Urinary bladder (tissue), 3 donors: ENCODE measurements at regions not wholly inside any gene's neighbourhood (a gene's known extent, or its start where the extent isn't known, plus 50 kb on each side); places are given as distances from the start of the nearest gene placed in this dataset.
"Not testable (repeated sequence)": the region's sequence is repeated elsewhere in the genome, so short reads cannot be mapped to it uniquely, and the experiment has no call there.

Experiments used
- DNase-seq: peaks from one replicate; pipeline ENCODE4 v3.0.0-alpha.2; 2015; ENCODE audit errors: extremely low spot score
- H3K27ac ChIP-seq: one replicate; pipeline ENCODE4 v1.5.1; 2013; ENCODE audit warnings: low read depth, mild to moderate bottlenecking, moderate library complexity
- H3K36me3 ChIP-seq: one replicate; pipeline ENCODE4 v1.6.1; 2013; ENCODE audit warnings: mild to moderate bottlenecking, moderate library complexity; ENCODE audit not compliant: insufficient read depth
- H3K4me1 ChIP-seq: one replicate; pipeline ENCODE4 v1.6.1; 2013; ENCODE audit warnings: mild to moderate bottlenecking, moderate library complexity; ENCODE audit not compliant: insufficient read depth
- H3K4me3 ChIP-seq: one replicate; pipeline ENCODE4 v1.5.1; 2013; ENCODE audit warnings: low read depth, low read length
- WGBS: extraction: QIAGEN DNeasy Blood & Tissue Kit; methylation state at CpG from one replicate; pipeline ENCODE4 v1.1.7; 2013; 5-methylcytosine and 5-hydroxymethylcytosine counted together
- donor health status: healthy with polysubstance abuse.
- donor health status: healthy.

- 88% methylated on average over 1 of the region's 1 CpG for WGBS
- H3K36me3 ChIP-seq = no peaks in the 10 kb centered on the region
- DNase-seq = no peak
- H3K27ac ChIP-seq = no peak overlapping the region
- no peak overlapping the region for H3K4me3 ChIP-seq
- H3K4me1 ChIP-seq = no peaks in the 10 kb centered on the region
Measured at GRCh38 chr17:52995147-52995546, 827.6 kb upstream of the KIF2B start.

- Histone ChIP-seq H3K4me3 (no peak overlapping the region), H3K4me1 (no peaks in the 10 kb centered on the region), H3K36me3 (no peaks in the 10 kb centered on the region), H3K27ac (no peak overlapping the region)
- DNase-seq = no peak
- 34% methylated on average over 4 of the region's 4 CpGs for WGBS
Measured at GRCh38 chr17:52986056-52986662, 827.6 kb upstream of the CA10 start.

DNA sequence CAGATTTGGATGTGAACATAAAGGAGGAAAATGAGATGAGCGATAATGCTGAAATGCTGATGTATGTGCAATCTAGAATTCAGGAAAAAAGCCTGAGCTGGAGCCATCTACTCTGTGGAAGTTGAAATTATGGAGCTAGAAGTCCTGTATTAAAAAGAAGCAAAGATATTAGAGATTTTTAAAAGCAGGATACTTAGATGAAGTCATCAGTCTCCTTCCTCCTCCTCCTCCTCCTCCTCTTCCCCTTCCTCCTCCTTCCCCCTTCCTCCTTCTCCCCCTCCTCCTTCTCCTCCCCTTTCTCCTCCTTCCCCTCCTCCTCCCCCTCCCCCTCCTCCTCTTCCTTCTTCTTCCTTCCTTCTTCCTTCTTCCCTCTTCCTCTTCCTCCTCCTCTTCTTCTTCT is 823.8 kb upstream of the CA10 start:
- Histone ChIP-seq H3K27ac (no peak overlapping the region), H3K4me3 (no peak overlapping the region), H3K4me1 (no peaks in the 10 kb centered on the region), H3K36me3 (no peaks in the 10 kb centered on the region)
- WGBS = 97% methylated on average over 1 of the region's 1 CpG
- no peak for DNase-seq

DNA sequence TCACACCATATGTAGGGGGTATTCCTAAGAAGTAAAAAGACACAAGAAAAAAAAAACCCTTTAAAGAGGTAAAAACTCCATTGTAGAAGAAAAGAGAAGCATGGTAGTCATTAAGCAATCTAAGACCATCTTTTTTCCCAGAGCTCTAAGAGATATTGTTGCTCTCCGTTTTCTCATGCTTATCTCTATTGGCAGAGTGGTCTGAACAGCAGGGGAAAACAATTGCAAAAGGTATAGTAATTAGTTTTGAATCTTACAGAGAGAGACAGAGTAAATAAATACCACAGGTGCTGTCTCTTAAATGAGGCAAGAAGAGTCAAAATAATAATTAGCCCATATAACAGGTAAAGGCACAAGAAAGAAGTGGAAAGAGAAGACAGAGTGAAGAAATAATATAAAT is 821.4 kb upstream of the CA10 start:
- Histone ChIP-seq H3K4me1 (no peaks in the 10 kb centered on the region), H3K4me3 (no peak overlapping the region), H3K36me3 (no peaks in the 10 kb centered on the region), H3K27ac (no peak overlapping the region)
- no peak for DNase-seq
- 56% methylated on average over 1 of the region's 1 CpG for WGBS

DNA sequence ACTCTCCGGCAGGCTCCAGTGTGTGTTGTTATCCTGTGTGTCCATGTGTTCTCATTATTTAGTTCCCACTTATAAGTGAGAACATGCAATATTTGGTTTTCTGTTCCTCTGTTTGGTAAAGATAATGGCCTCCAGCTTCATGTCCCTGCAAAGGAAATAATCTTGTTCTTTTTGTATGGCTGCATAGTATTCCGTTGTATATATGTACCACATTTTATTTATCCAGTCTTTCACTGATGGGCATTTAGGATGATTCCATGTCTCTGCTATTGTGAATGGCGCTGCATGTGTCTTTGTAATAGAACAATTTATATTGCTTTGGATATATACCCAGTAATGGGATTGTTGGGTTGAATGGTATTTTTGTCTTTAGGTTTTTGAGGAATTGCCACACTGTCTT is 807.3 kb upstream of the CA10 start:
- 93% methylated on average over 3 of the region's 3 CpGs for whole genome bisulfite sequencing
- Histone ChIP-seq H3K4me1 (no peaks in the 10 kb centered on the region), H3K36me3 (no peaks in the 10 kb centered on the region), H3K27ac (no peak overlapping the region), H3K4me3 (no peak overlapping the region)
- DNase-seq = no peak

- H3K4me1 ChIP-seq, H3K36me3 ChIP-seq, H3K4me3 ChIP-seq, H3K27ac ChIP-seq, DNase-seq: not testable (repeated sequence)
- 85% methylated on average over 11 of the region's 11 CpGs for WGBS
Measured at GRCh38 chr17:52961751-52962150, 803.2 kb upstream of the CA10 start.

- WGBS = 83% methylated on average over 5 of the region's 5 CpGs
- no peak overlapping the region for H3K4me3 ChIP-seq
- no peaks in the 10 kb centered on the region for H3K36me3 ChIP-seq
- DNase-seq = no peak
- H3K27ac ChIP-seq = no peak overlapping the region
- H3K4me1 ChIP-seq = no peaks in the 10 kb centered on the region
Measured at GRCh38 chr17:52957411-52957810, 798.9 kb upstream of the CA10 start.

DNA sequence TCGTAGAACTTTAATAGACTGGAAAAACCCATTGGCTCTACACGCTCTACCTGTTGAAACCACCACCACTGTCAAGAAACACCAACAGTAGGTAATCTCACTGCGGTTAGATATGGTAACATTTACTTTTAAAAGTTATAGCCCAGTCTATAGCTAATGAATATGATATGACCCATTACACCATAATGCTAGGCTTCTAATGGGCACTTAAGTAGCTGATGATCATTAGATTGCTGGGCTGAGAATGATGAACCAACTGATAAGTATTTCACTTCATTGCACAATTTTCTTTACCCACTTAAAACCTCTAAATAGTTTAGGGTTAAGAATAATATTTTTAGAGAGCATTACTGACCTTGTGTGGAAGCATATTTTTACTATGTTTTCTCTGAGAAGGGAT is 788.9 kb upstream of the CA10 start:
- 64% methylated on average over 3 of the region's 3 CpGs for WGBS
- H3K4me1 ChIP-seq = no peaks in the 10 kb centered on the region
- no peak overlapping the region for H3K4me3 ChIP-seq
- no peak overlapping the region for H3K27ac ChIP-seq
- DNase-seq = no peak
- H3K36me3 ChIP-seq = no peaks in the 10 kb centered on the region

- 86% methylated on average over 3 of the region's 3 CpGs for WGBS
- no peak for DNase-seq
- no peak overlapping the region for H3K27ac ChIP-seq
Measured at GRCh38 chr17:52938623-52939230, 780.2 kb upstream of the CA10 start.

DNA sequence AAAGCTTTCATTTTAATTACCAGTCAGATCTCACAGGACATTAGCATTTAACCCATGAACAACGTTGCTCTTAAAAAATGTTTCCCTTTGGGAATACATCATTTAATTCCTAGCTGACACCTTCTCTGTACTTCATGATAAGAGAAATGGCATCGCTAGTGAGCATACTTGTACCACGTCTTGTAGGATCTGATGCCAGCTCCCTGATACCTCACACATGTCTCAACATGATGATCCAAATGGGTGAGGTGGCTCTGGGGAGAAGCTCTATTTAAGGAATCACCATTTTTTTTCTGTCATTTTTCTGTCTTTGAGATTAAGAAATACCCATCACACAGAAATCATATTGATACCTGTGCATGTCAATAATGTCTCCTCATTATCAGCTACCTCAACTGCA is 772.1 kb upstream of the CA10 start:
- DNase-seq = no peak
- Histone ChIP-seq H3K27ac (no peak overlapping the region), H3K4me1 (no peaks in the 10 kb centered on the region), H3K36me3 (no peaks in the 10 kb centered on the region), H3K4me3 (no peak overlapping the region)
- WGBS = 86% methylated on average over 3 of the region's 3 CpGs

More at GRCh38 chr17:52938623-52939230, 780.2 kb upstream of the CA10 start:
- no peaks in the 10 kb centered on the region for H3K36me3 ChIP-seq
- no peaks in the 10 kb centered on the region for H3K4me1 ChIP-seq
- no peak overlapping the region for H3K4me3 ChIP-seq

DNA sequence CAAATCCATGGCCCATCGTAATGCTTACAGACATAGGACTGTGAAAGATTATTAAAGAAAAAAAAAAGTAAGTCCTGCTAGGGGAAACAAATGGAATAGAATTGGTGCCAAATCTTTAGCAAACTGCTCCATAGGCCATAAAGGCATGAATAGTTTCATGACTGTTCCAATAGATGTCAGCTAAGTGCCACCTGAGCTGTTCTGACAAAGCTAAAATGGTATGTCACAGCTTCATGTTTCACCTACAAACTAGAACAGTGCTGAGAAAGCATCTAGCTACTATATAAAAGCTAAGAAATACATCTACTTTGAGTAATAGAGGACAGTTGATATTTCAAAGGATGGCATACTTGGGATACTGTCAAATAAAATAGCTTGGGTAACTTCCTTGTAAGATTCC is 771.6 kb upstream of the CA10 start:
- WGBS = 94% methylated on average over 1 of the region's 1 CpG
- Histone ChIP-seq H3K4me1 (no peaks in the 10 kb centered on the region), H3K36me3 (no peaks in the 10 kb centered on the region), H3K4me3 (no peak overlapping the region), H3K27ac (no peak overlapping the region)
- DNase-seq = no peak

DNA sequence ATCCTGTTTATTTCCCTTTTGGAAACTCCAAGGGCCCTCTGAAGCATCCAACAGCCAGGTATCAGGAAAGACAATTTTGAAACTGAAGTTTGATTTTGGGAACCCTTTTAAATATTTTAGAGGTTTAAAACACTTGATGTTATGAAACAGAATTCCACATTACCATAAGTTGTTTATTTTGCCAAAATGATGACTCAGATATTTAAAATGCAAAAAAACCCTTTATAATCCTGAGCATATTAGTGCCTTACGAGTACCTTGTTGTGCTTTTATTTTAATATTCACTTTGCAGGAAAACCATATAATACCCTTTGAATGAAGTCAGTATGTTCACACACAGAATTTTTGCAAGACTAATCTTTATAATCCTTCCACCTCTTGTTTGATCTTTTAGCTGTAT is 765.1 kb upstream of the CA10 start:
- H3K4me1 ChIP-seq = no peaks in the 10 kb centered on the region
- WGBS = 86% methylated on average over 1 of the region's 1 CpG
- H3K4me3 ChIP-seq = no peak overlapping the region
- H3K36me3 ChIP-seq = no peaks in the 10 kb centered on the region
- no peak overlapping the region for H3K27ac ChIP-seq
- no peak for DNase-seq

GRCh38 chr17:52899235-52899634 is 740.7 kb upstream of the CA10 start:
- Histone ChIP-seq H3K36me3 (no peaks in the 10 kb centered on the region), H3K4me3 (no peak overlapping the region), H3K4me1 (no peaks in the 10 kb centered on the region), H3K27ac (no peak overlapping the region)
- 93% methylated on average over 1 of the region's 1 CpG for WGBS
- no peak for DNase-seq

- no peak overlapping the region for H3K4me3 ChIP-seq
- no peak overlapping the region for H3K27ac ChIP-seq
- 55% methylated on average over 2 of the region's 2 CpGs for WGBS
- no peaks in the 10 kb centered on the region for H3K36me3 ChIP-seq
- no peaks in the 10 kb centered on the region for H3K4me1 ChIP-seq
- DNase-seq = no peak
Measured at GRCh38 chr17:52895272-52895671, 736.8 kb upstream of the CA10 start.

- 76% methylated on average over 1 of the region's 1 CpG for WGBS
Measured at GRCh38 chr17:52892334-52892733, 733.8 kb upstream of the CA10 start.

More at GRCh38 chr17:52892334-52892733, 733.8 kb upstream of the CA10 start:
- Histone ChIP-seq H3K27ac (no peak overlapping the region), H3K36me3 (no peaks in the 10 kb centered on the region), H3K4me1 (no peaks in the 10 kb centered on the region), H3K4me3 (no peak overlapping the region)
- DNase-seq = no peak
